ENCODE measurements at regions not wholly inside any gene's neighbourhood (a gene's known extent, or its start where the extent isn't known, plus 50 kb on each side); places are given as distances from the start of the nearest gene placed in this dataset.

GRCh38 chr11:11107076-11107723, 245.8 kb downstream of the CSNK2A3 start:
- intact Hi-C loops (cut with micrococcal nuclease), result no loop called here
- Histone ChIP-seq H3K4me3 (no peak overlapping the region), H3K27me3 (ENCODE audit: low read depth) (no peaks in the 10 kb centered on the region), H3K4me1 (no peaks in the 10 kb centered on the region), H3K36me3 (no peaks in the 10 kb centered on the region), H3K27ac (replicated peaks) (no peak overlapping the region), H3K9me3 (replicated peaks) (peaks cover 15% of the 10 kb centered on the region)
- DNase-seq, result no peak
- no peak for TF ChIP-seq CTCF (IDR thresholded peaks at IDR 0.05; ENCODE audit: borderline replicate concordance)

- Histone ChIP-seq H3K4me3 (no peak overlapping the region), H3K4me1 (no peaks in the 10 kb centered on the region), H3K36me3 (no peaks in the 10 kb centered on the region), H3K27me3 (ENCODE audit: low read depth) (no peaks in the 10 kb centered on the region), H3K27ac (replicated peaks) (no peak overlapping the region), H3K9me3 (replicated peaks) (peaks cover 14% of the 10 kb centered on the region)
- intact Hi-C loops (cut with micrococcal nuclease), result no loop called here
- no peak for DNase-seq
- TF ChIP-seq CTCF (IDR thresholded peaks at IDR 0.05; ENCODE audit: borderline replicate concordance), result no peak
These were observed 247.5 kb upstream of the ZBED5 start for GRCh38 chr11:11105361-11105760.

DNA sequence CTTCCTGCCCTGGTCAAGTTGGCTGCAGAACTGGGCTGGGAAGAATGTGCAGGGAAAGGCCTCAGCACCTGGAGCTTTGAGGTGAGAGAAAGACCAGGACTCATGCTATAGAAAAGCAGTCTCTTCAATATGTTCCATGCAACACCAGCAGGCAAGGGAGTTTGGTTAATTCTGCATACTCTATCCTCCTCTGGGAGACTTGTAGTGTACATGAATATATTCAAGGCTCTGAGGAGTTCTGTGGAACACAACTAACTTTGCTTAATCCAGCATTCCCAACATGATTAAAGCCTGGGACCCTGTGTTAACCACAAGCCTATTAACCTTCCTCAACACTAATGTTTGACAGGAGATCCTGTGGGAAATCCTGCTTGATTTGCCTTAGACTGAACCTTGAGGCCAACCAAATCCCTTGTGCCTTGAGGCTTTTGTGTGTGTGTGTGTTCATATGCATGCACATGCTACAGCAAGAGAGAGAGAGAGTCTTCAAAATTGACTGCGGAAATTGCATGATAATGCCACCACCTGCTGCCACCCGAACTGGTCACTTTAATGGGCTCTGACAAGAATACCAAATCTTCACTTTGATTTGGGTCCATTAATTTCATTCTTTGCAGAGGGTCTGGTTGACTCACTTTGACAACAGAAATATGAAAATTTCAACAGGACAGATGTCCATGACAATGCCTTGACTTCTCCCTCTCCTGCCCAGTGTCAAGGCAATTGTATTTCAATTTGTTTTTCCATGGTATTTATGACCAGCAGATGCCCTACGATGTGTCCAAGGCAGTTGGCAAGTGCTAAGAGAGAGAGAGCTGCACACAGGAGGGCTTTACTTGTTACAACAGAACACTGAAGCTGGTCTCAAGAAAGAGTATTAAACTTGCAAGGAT, 238.2 kb upstream of the ZBED5 start:
- no peak for TF ChIP-seq CTCF (IDR thresholded peaks at IDR 0.05; ENCODE audit: borderline replicate concordance)
- Histone ChIP-seq H3K4me1 (no peaks in the 10 kb centered on the region), H3K27ac (replicated peaks) (no peak overlapping the region), H3K4me3 (no peak overlapping the region), H3K27me3 (ENCODE audit: low read depth) (no peaks in the 10 kb centered on the region), H3K9me3 (replicated peaks) (peaks cover 9% of the 10 kb centered on the region), H3K36me3 (no peaks in the 10 kb centered on the region)
- no peak for DNase-seq
- intact Hi-C loops (cut with micrococcal nuclease), result no loop called here

DNA sequence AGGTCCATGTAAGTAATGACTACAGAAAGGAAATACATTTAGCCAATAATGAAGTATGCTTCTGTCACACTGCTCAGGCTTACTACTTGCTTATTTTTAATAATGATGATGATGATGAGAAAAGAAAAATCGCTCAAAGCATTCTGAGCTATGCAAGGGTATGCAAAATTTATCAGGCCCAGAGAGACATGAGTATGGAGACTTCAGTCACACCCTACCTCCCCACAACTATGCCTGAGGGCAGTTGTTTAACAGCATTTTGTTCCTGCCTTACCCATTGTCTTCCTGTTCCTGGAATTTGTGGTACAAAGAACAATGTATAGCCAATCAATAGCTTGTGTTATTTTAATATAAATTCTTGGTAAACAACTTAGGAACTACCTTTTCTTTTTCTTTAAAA, 232.6 kb upstream of the ZBED5 start:
- Histone ChIP-seq H3K27me3 (ENCODE audit: low read depth) (peaks cover 5% of the 10 kb centered on the region), H3K36me3 (no peaks in the 10 kb centered on the region), H3K4me3 (no peak overlapping the region), H3K27ac (replicated peaks) (no peak overlapping the region), H3K4me1 (no peaks in the 10 kb centered on the region), H3K9me3 (replicated peaks) (peaks cover 17% of the 10 kb centered on the region)
- intact Hi-C loops (cut with micrococcal nuclease), result no loop called here
- no peak for DNase-seq
- no peak for TF ChIP-seq CTCF (IDR thresholded peaks at IDR 0.05; ENCODE audit: borderline replicate concordance)

DNA sequence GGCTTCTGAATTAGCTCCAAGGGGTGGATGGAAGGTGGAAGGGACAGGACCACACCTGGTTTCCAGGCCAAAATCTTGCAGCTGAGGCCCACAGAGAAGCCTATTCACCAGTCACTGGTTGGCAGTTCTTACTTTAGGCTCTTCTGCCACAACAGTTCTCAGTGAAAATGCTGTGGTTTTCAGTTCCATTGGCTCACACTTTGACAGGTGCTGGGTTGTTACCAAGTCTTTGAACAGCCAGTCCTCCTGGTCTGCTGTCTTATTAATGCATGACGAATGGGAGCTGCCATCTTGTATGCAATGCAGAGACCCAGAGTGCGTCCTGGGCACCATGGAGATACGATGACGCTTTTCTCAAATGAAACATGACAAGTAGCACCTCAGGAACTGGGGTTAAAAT, 232.0 kb upstream of the ZBED5 start:
- no peak overlapping the region for H3K4me3 ChIP-seq
- H3K9me3 ChIP-seq (replicated peaks), result peaks cover 17% of the 10 kb centered on the region
- DNase-seq, result no peak
- H3K27ac ChIP-seq (replicated peaks), result no peak overlapping the region
- no peaks in the 10 kb centered on the region for H3K36me3 ChIP-seq
- peaks cover 5% of the 10 kb centered on the region for H3K27me3 ChIP-seq (ENCODE audit: low read depth)
- intact Hi-C loops (cut with micrococcal nuclease), result no loop called here
- no peaks in the 10 kb centered on the region for H3K4me1 ChIP-seq
- no peak for TF ChIP-seq CTCF (IDR thresholded peaks at IDR 0.05; ENCODE audit: borderline replicate concordance)
